Suprapubic skin (tissue), 3 donors: ENCODE measurements at regions not wholly inside any gene's neighbourhood (a gene's known extent, or its start where the extent isn't known, plus 50 kb on each side); places are given as distances from the start of the nearest gene placed in this dataset.

Experiments
- CTCF ChIP-seq, 2 donors: fragments of 200-600 bp in 1 of 2; fragments of 450-650 bp in 1 of 2; sonication (generic) in 1 of 2; IDR thresholded peaks; one replicate each; pipeline ENCODE4 v1.5.1; 2016 to 2019; ENCODE audit warnings: antibody characterized with exemption in 2 of 2, mild to moderate bottlenecking in 1 of 2, moderate library complexity in 1 of 2
- POLR2AphosphoS5 ChIP-seq, 3 donors: sonication (generic); formaldehyde crosslinking; IDR thresholded peaks; one replicate each; pipeline ENCODE4 v1.6.1; 2017; ENCODE audit warnings: antibody characterized with exemption in 3 of 3

DNA sequence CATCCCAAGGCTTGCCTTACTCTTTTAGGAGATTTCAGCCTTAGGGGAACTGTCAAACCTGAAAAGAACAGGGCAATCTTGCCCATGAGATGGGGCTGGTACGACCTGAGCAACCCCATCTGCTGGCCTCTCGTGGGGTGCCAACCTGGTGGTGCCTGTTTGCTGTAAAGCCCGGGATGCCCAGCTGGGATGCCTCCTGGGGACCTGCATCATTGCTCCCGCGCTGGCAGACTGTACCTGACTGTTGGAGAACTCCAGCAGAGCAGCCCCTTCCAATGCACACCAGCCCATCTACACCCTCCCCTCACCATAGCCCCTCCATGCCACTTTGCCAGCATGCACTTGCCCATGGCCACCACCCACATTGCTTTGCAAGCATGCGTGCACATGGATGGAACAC is 335.7 kb downstream of the RPS29 start:
- no peak for TF ChIP-seq CTCF (IDR thresholded peaks at IDR 0.05)
- TF ChIP-seq POLR2AphosphoS5 (IDR thresholded peaks at IDR 0.05) = no peak
